ENCODE measurements at regions not wholly inside any gene's neighbourhood (a gene's known extent, or its start where the extent isn't known, plus 50 kb on each side); places are given as distances from the start of the nearest gene placed in this dataset.

GRCh38 chr2:90209009-90209408 lies 1517.5 kb downstream of the RPIA start:
- TF ChIP-seq CTCF (IDR thresholded peaks at IDR 0.05) (no peak), POLR2A (IDR thresholded peaks at IDR 0.05) (no peak)

Measured in esophagus squamous epithelium (tissue), 4 donors.